ENCODE measurements at regions not wholly inside any gene's neighbourhood (a gene's known extent, or its start where the extent isn't known, plus 50 kb on each side); places are given as distances from the start of the nearest gene placed in this dataset.

GRCh38 chr2:80737047-80737446 is 432.5 kb upstream of the LRRTM1 start:
- TF ChIP-seq TCFL5 (CRISPR knock-in tag; conservative IDR thresholded peaks at IDR 0.05) (no peak), NR2F6 (CRISPR knock-in tag; IDR thresholded peaks at IDR 0.05) (no peak), STAT6 (CRISPR knock-in tag; IDR thresholded peaks at IDR 0.05) (no peak), BDP1 (IDR thresholded peaks at IDR 0.05; ENCODE audit: insufficient read depth, insufficient read length) (no peak), FOXJ3 (CRISPR knock-in tag; IDR thresholded peaks at IDR 0.05) (no peak), L3MBTL2 (IDR thresholded peaks at IDR 0.05) (no peak)
